ENCODE measurements at regions not wholly inside any gene's neighbourhood (a gene's known extent, or its start where the extent isn't known, plus 50 kb on each side); places are given as distances from the start of the nearest gene placed in this dataset.

- H3K27ac Mint-ChIP-seq (ENCODE audit: unreplicated experiment) = no peak overlapping the region
- peaks cover 5% of the 10 kb centered on the region for H3K27me3 Mint-ChIP-seq (ENCODE audit: unreplicated experiment)
- DNase-seq = no peak
- no peaks in the 10 kb centered on the region for H3K9me3 Mint-ChIP-seq (ENCODE audit: unreplicated experiment)
- no peaks in the 10 kb centered on the region for H3K36me3 Mint-ChIP-seq (ENCODE audit: unreplicated experiment)
- TF ChIP-seq CTCF (IDR thresholded peaks at IDR 0.05; ENCODE audit: partially characterized antibody, unreplicated experiment) = no peak
- H3K4me1 Mint-ChIP-seq (ENCODE audit: low read depth, unreplicated experiment) = no peaks in the 10 kb centered on the region
- no peak overlapping the region for H3K4me3 Mint-ChIP-seq (ENCODE audit: unreplicated experiment)
These were observed 522.1 kb upstream of the TGFBR2 start for GRCh38 chr3:30084316-30084715.

- Mint-ChIP-seq H3K27ac (ENCODE audit: unreplicated experiment) (no peak overlapping the region), H3K4me3 (ENCODE audit: unreplicated experiment) (no peak overlapping the region), H3K27me3 (ENCODE audit: unreplicated experiment) (peaks cover 5% of the 10 kb centered on the region), H3K9me3 (ENCODE audit: unreplicated experiment) (no peaks in the 10 kb centered on the region), H3K36me3 (ENCODE audit: unreplicated experiment) (no peaks in the 10 kb centered on the region), H3K4me1 (ENCODE audit: low read depth, unreplicated experiment) (no peaks in the 10 kb centered on the region)
- no peak for TF ChIP-seq CTCF (IDR thresholded peaks at IDR 0.05; ENCODE audit: partially characterized antibody, unreplicated experiment)
- no peak for DNase-seq
These were observed 521.4 kb upstream of the TGFBR2 start for GRCh38 chr3:30084971-30085403.

GRCh38 chr3:30085486-30085885 is 520.9 kb upstream of the TGFBR2 start:
- DNase-seq = no peak
- H3K27ac Mint-ChIP-seq (ENCODE audit: unreplicated experiment) = no peak overlapping the region
- H3K4me1 Mint-ChIP-seq (ENCODE audit: low read depth, unreplicated experiment) = no peaks in the 10 kb centered on the region
- no peak for TF ChIP-seq CTCF (IDR thresholded peaks at IDR 0.05; ENCODE audit: partially characterized antibody, unreplicated experiment)
- H3K9me3 Mint-ChIP-seq (ENCODE audit: unreplicated experiment) = no peaks in the 10 kb centered on the region
- H3K27me3 Mint-ChIP-seq (ENCODE audit: unreplicated experiment) = peaks cover 5% of the 10 kb centered on the region
- no peaks in the 10 kb centered on the region for H3K36me3 Mint-ChIP-seq (ENCODE audit: unreplicated experiment)
- no peak overlapping the region for H3K4me3 Mint-ChIP-seq (ENCODE audit: unreplicated experiment)

- Mint-ChIP-seq H3K4me1 (ENCODE audit: low read depth, unreplicated experiment) (no peaks in the 10 kb centered on the region), H3K27ac (ENCODE audit: unreplicated experiment) (no peak overlapping the region), H3K27me3 (ENCODE audit: unreplicated experiment) (peaks cover 2% of the 10 kb centered on the region), H3K9me3 (ENCODE audit: unreplicated experiment) (peaks cover 3% of the 10 kb centered on the region), H3K36me3 (ENCODE audit: unreplicated experiment) (no peaks in the 10 kb centered on the region), H3K4me3 (ENCODE audit: unreplicated experiment) (no peak overlapping the region)
- DNase-seq = no peak
- no peak for TF ChIP-seq CTCF (IDR thresholded peaks at IDR 0.05; ENCODE audit: partially characterized antibody, unreplicated experiment)
These were observed 514.7 kb upstream of the TGFBR2 start for GRCh38 chr3:30091686-30092085.

GRCh38 chr3:30097022-30097650 is 509.3 kb upstream of the TGFBR2 start:
- Mint-ChIP-seq H3K4me3 (ENCODE audit: unreplicated experiment) (no peak overlapping the region), H3K27ac (ENCODE audit: unreplicated experiment) (no peak overlapping the region), H3K9me3 (ENCODE audit: unreplicated experiment) (peaks cover 3% of the 10 kb centered on the region), H3K36me3 (ENCODE audit: unreplicated experiment) (no peaks in the 10 kb centered on the region), H3K27me3 (ENCODE audit: unreplicated experiment) (peaks cover 3% of the 10 kb centered on the region), H3K4me1 (ENCODE audit: low read depth, unreplicated experiment) (no peaks in the 10 kb centered on the region)
- DNase-seq = no peak
- TF ChIP-seq CTCF (IDR thresholded peaks at IDR 0.05; ENCODE audit: partially characterized antibody, unreplicated experiment) = no peak
